H9 (cell line): ENCODE measurements at regions not wholly inside any gene's neighbourhood (a gene's known extent, or its start where the extent isn't known, plus 50 kb on each side); places are given as distances from the start of the nearest gene placed in this dataset.

Experiments used
- DNase-seq: peaks from one replicate; pipeline ENCODE4 v3.0.0-alpha.2; 2017
- H2AFZ ChIP-seq: one replicate; pipeline ENCODE4 v1.6.1; 2013; ENCODE audit warnings: mild to moderate bottlenecking, low read length, control low read depth, moderate library complexity
- H2AK5ac ChIP-seq: 2 replicates; pipeline ENCODE4 v1.6.1; 2013; ENCODE audit warnings: low read length, control low read depth, mixed read lengths; ENCODE audit not compliant: insufficient read length
- H2BK120ac ChIP-seq: one replicate; pipeline ENCODE4 v1.6.1; 2013; ENCODE audit warnings: low read depth, mild to moderate bottlenecking, low read length, control low read depth, inconsistent platforms; ENCODE audit not compliant: poor library complexity, severe bottlenecking
- H2BK12ac ChIP-seq: 2 replicates; pipeline ENCODE4 v1.6.1; 2013; ENCODE audit warnings: low read length, control low read depth, mixed read lengths, low read depth; ENCODE audit not compliant: insufficient read length
- H2BK15ac ChIP-seq: 2 replicates; pipeline ENCODE4 v1.6.1; 2013; ENCODE audit warnings: low read depth, low read length, control low read depth
- H2BK20ac ChIP-seq: one replicate; pipeline ENCODE4 v1.6.1; 2013; ENCODE audit warnings: low read depth, mild to moderate bottlenecking, low read length, control low read depth, inconsistent platforms; ENCODE audit not compliant: poor library complexity, severe bottlenecking
- H2BK5ac ChIP-seq: 2 replicates; pipeline ENCODE4 v1.6.1; 2013; ENCODE audit warnings: low read length, control low read depth, mixed read lengths; ENCODE audit not compliant: insufficient read length
- H3K14ac ChIP-seq: 2 replicates; pipeline ENCODE4 v1.6.1; 2013; ENCODE audit warnings: low read length, control low read depth; ENCODE audit not compliant: insufficient read depth
- H3K18ac ChIP-seq: 2 replicates; pipeline ENCODE4 v1.6.1; 2013; ENCODE audit warnings: low read depth, mild to moderate bottlenecking, mixed read lengths, low read length, control low read depth; ENCODE audit not compliant: insufficient read length
- H3K23ac ChIP-seq: 2 replicates; pipeline ENCODE4 v1.6.1; 2013; ENCODE audit warnings: low read length, control low read depth, mixed read lengths, low read depth; ENCODE audit not compliant: insufficient read length
- H3K23me2 ChIP-seq: 2 replicates; pipeline ENCODE4 v1.6.1; 2013; ENCODE audit warnings: low read depth, mild to moderate bottlenecking, mixed read lengths, low read length, control low read depth; ENCODE audit not compliant: insufficient read length, poor library complexity, severe bottlenecking
- H3K27ac ChIP-seq: 2 replicates; pipeline ENCODE4 v1.5.1; 2013; ENCODE audit warnings: low read length, control low read depth, mixed read lengths, low read depth; ENCODE audit not compliant: insufficient read length
- H3K27me3 ChIP-seq: 2 replicates; pipeline ENCODE4 v1.6.1; 2013; ENCODE audit warnings: low read length, control low read depth, inconsistent platforms; ENCODE audit not compliant: insufficient read depth
- H3K4ac ChIP-seq: 2 replicates; pipeline ENCODE4 v1.6.1; 2013; ENCODE audit warnings: low read depth, mild to moderate bottlenecking, control low read depth, inconsistent platforms, low read length, moderate library complexity
- H3K4me1 ChIP-seq: 2 replicates; pipeline ENCODE4 v1.6.1; 2013; ENCODE audit warnings: low read length, control low read depth, inconsistent platforms; ENCODE audit not compliant: insufficient read depth
- H3K4me2 ChIP-seq: 2 replicates; pipeline ENCODE4 v1.6.1; 2013; ENCODE audit warnings: low read length, control low read depth, mixed read lengths; ENCODE audit not compliant: insufficient read length, insufficient read depth
- H3K56ac ChIP-seq: 2 replicates; pipeline ENCODE4 v1.6.1; 2013; ENCODE audit warnings: low read depth, mild to moderate bottlenecking, mixed read lengths, low read length, control low read depth; ENCODE audit not compliant: insufficient read length
- H3K79me1 ChIP-seq: 2 replicates; pipeline ENCODE4 v1.6.1; 2013; ENCODE audit warnings: low read depth, mild to moderate bottlenecking, moderate library complexity, low read length, control low read depth, inconsistent platforms; ENCODE audit not compliant: insufficient read depth, poor library complexity, severe bottlenecking
- H3K79me2 ChIP-seq: 2 replicates; pipeline ENCODE4 v1.6.1; 2013; ENCODE audit warnings: low read length, control low read depth, inconsistent platforms; ENCODE audit not compliant: insufficient read depth
- H3K9ac ChIP-seq: 2 replicates; pipeline ENCODE4 v1.6.1; 2013; ENCODE audit warnings: low read length, control low read depth, mixed read lengths; ENCODE audit not compliant: insufficient read length; ENCODE audit errors: extremely low read depth
- H3K9me3 ChIP-seq: one replicate; pipeline ENCODE4 v1.6.1; 2013; ENCODE audit warnings: low read depth, low read length, inconsistent platforms; ENCODE audit not compliant: control insufficient read depth
- H3T11ph ChIP-seq: one replicate; pipeline ENCODE4 v1.6.1; 2013; ENCODE audit warnings: mild to moderate bottlenecking, low read length, control low read depth, inconsistent platforms
- H4K20me1 ChIP-seq: one replicate; pipeline ENCODE4 v1.6.1; 2013; ENCODE audit not compliant: control insufficient read depth, insufficient read length, insufficient read depth
- H4K5ac ChIP-seq: 2 replicates; pipeline ENCODE4 v1.6.1; 2013; ENCODE audit warnings: low read depth, mild to moderate bottlenecking, mixed read lengths, low read length, control low read depth; ENCODE audit not compliant: insufficient read length
- H4K8ac ChIP-seq: replicated peaks from 2 replicates; pipeline ENCODE4 v1.6.1; 2013; ENCODE audit warnings: low read length, control low read depth, mixed read lengths, low read depth; ENCODE audit not compliant: insufficient read length
- H4K91ac ChIP-seq: 2 replicates; pipeline ENCODE4 v1.6.1; 2013; ENCODE audit warnings: low read depth, mild to moderate bottlenecking, moderate library complexity, mixed read lengths, low read length, control low read depth; ENCODE audit not compliant: insufficient read length
- H3K27ac Mint-ChIP-seq, 3 experiments: 2 replicates in 2 of 3; 3 replicates in 1 of 3; pipeline ENCODE4 v1.8.0; 2020 to 2021; ENCODE audit warnings: mixed read lengths in 3 of 3, mild to moderate bottlenecking in 1 of 3, moderate library complexity in 1 of 3
- H3K27me3 Mint-ChIP-seq: 2 replicates; pipeline ENCODE4 v1.8.0; 2021; ENCODE audit warnings: low read depth, mild to moderate bottlenecking, moderate library complexity, mixed read lengths
- H3K36me3 Mint-ChIP-seq, 3 experiments: 2 replicates in 2 of 3; 3 replicates in 1 of 3; pipeline ENCODE4 v1.8.0; 2020 to 2021; ENCODE audit warnings: low read depth in 3 of 3, mixed read lengths in 3 of 3; ENCODE audit not compliant: insufficient read depth in 1 of 3
- H3K4me1 Mint-ChIP-seq, 2 experiments: 2 replicates each; pipeline ENCODE4 v1.8.0; 2020; ENCODE audit warnings: mixed read lengths in 2 of 2
- H3K4me3 Mint-ChIP-seq, 2 experiments: 2 replicates in 1 of 2; 3 replicates in 1 of 2; pipeline ENCODE4 v1.8.0; 2020 to 2021; ENCODE audit warnings: mild to moderate bottlenecking in 2 of 2, mixed read lengths in 2 of 2, moderate library complexity in 1 of 2
- H3K9me3 Mint-ChIP-seq, 2 experiments: 2 replicates in 1 of 2; 3 replicates in 1 of 2; pipeline ENCODE4 v1.8.0; 2020; ENCODE audit warnings: mild to moderate bottlenecking in 2 of 2, mixed read lengths in 2 of 2, moderate library complexity in 1 of 2
- CTCF ChIP-seq: fragments of 200-600 bp; sonication (generic); conservative IDR thresholded peaks from 3 replicates; pipeline ENCODE4 v1.8.0; 2021; ENCODE audit warnings: antibody characterized with exemption, mild to moderate bottlenecking
- WGBS: extraction: QIAGEN DNeasy Blood & Tissue Kit; methylation state at CpG from one replicate; pipeline ENCODE4 v1.1.7; 2013; ENCODE audit warnings: missing lambda C conversion rate, low lambda C conversion rate, mixed read lengths; ENCODE audit not compliant: insufficient read length; ENCODE audit errors: extremely low coverage; 5-methylcytosine and 5-hydroxymethylcytosine counted together

GRCh38 chr6:149170564-149171452 lies 146.7 kb upstream of the TAB2 start:
- Histone ChIP-seq H4K20me1 (no peaks in the 10 kb centered on the region), H3K23ac (no peak overlapping the region), H3K56ac (no peak overlapping the region), H3K79me1 (no peaks in the 10 kb centered on the region), H3K4me2 (no peak overlapping the region), H2AK5ac (no peak overlapping the region), H4K91ac (no peak overlapping the region), H3K27ac (no peak overlapping the region), H3K79me2 (no peaks in the 10 kb centered on the region), H2BK20ac (no peak overlapping the region), H2BK120ac (no peak overlapping the region), H3K14ac (no peak overlapping the region), H3K9me3 (no peaks in the 10 kb centered on the region), H3K27me3 (no peaks in the 10 kb centered on the region), H3K4ac (no peak overlapping the region), H4K5ac (no peak overlapping the region), H2BK5ac (no peak overlapping the region), H2AFZ (no peak overlapping the region), H3K4me1 (no peaks in the 10 kb centered on the region), H3K18ac (no peak overlapping the region), H2BK12ac (no peak overlapping the region), H3K9ac (no peak overlapping the region), H3K23me2 (no peaks in the 10 kb centered on the region), H2BK15ac (no peak overlapping the region), H3T11ph (no peak overlapping the region), H4K8ac (no peak overlapping the region)
- H3K9me3 Mint-ChIP-seq = no peaks in the 10 kb centered on the region; a peak in 1 of 5 replicates
- DNase-seq = no peak
- WGBS = no CpG with 5 or more reads among the region's 11 CpGs
- peaks cover 4% of the 10 kb centered on the region for H3K27me3 Mint-ChIP-seq
- no peak overlapping the region for H3K27ac Mint-ChIP-seq
- H3K36me3 Mint-ChIP-seq = no peaks in the 10 kb centered on the region
- H3K4me1 Mint-ChIP-seq = peaks cover 2% of the 10 kb centered on the region in 2 experiments; a peak in 2 of 4 replicates
- no peak for TF ChIP-seq CTCF
- H3K4me3 Mint-ChIP-seq = no peak overlapping the region
